GM18870 (cell line): ENCODE measurements at regions not wholly inside any gene's neighbourhood (a gene's known extent, or its start where the extent isn't known, plus 50 kb on each side); places are given as distances from the start of the nearest gene placed in this dataset.
A peak's percentile ranks its signal among the peaks of the same experiment; 100 is the strongest.

Source experiments
- ATAC-seq: cut with Tn5 transposase; IDR thresholded peaks from one replicate; pipeline ENCODE4 v1.9.1; 2021; ENCODE audit warnings: moderate library complexity; ENCODE audit not compliant: unreplicated experiment

- no peak for ATAC-seq
These were observed 206.7 kb upstream of the IGF1R start for GRCh38 chr15:98441599-98441998.

- peak; percentile 62 for ATAC-seq
These were observed 205.9 kb upstream of the IGF1R start for GRCh38 chr15:98442379-98442833.

DNA sequence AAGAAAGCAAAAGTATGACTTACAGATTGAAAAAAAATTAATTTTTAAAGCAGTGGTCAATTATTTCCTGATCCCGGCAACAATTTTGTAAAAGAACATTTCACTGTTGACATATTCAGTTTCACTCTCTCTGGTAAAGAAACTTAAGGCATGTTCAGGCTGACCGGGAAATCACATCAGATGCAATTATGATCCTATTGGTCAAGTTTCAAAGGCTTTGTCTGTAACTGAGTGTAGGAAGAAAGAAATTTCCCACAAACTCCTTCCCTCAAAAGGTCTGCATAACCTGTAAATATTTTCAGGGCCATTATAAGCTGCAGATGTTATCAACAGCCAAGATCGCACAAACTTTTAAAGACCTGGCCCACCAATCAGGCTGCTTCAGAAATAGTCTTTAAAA lies 205.4 kb upstream of the IGF1R start:
- ATAC-seq, result no peak

DNA sequence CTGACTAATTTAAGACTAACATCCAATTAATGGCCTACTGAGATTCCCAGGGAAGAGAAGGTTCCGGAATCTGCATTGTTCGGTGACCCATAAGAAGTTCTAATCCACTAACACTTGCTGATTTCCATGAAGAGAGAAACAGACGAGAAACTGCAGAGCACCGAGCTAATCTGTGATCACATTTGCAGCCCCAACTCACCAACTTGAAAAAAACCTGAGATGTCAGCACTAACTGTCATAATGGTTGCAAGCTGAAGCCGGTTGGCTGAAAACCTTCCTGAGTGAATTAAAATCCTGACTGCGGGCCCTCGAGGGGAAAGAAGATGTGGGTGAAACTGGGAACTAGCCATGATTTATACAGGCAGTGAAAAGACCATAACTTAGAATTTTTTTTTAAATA lies 204.8 kb upstream of the IGF1R start:
- no peak for ATAC-seq

- no peak for ATAC-seq
These were observed 204.2 kb upstream of the IGF1R start for GRCh38 chr15:98444138-98444537.

DNA sequence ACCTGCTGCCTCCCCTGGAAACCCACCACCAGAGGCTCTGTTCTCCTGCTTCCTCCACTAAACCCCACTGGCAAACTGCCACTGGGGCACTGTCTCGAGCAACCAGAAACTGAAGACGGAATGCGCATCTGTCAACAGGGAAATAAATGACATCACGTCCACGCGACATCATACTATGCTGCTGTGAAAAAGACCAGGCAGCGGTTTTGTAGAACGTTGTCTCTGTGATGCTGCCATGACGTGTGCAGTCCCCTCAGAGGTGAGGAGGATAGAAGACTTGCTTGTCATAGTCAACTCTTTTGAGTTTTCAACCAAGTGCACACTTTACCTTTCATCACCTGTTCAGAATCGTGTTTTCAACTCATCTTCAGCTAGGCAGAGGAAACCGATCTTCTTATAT lies 203.0 kb upstream of the IGF1R start:
- no peak for ATAC-seq

GRCh38 chr15:98446083-98446482 lies 202.3 kb upstream of the IGF1R start:
- no peak for ATAC-seq

- no peak for ATAC-seq
These were observed 201.3 kb upstream of the IGF1R start for GRCh38 chr15:98447069-98447468.

- no peak for ATAC-seq
These were observed 197.1 kb upstream of the IGF1R start for GRCh38 chr15:98451236-98451635.

- no peak for ATAC-seq
These were observed 196.1 kb upstream of the IGF1R start for GRCh38 chr15:98452238-98452637.

GRCh38 chr15:98455904-98456303 lies 192.4 kb upstream of the IGF1R start:
- ATAC-seq, result no peak

- ATAC-seq, result no peak
These were observed 171.8 kb upstream of the IGF1R start for GRCh38 chr15:98476559-98476958.

GRCh38 chr15:98480844-98481243 lies 167.5 kb upstream of the IGF1R start:
- ATAC-seq, result no peak

DNA sequence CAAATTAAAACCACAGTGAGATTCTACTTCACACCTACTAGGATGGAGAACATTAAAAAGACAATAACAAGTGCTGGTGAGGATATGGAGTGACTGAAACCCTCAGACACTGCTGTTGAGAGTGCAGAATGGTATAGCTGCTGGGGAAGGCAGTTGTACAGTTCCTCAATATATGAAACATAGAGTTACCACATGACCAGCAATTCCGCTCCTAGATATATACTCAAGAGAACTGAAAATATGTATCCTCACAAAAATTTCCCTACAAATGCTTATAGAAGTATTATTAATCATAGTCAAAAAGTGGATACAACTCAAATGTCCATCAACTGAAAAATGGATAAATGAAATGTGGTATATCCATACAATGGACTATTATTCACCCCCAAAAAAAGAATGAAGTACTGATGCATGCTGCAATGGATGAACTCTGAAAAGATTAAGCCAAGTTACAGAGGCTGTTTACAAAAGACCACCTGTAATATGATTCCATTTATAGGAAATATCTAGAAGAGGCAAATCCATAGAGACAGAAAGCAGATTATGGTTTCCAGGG lies 164.7 kb upstream of the IGF1R start:
- no peak for ATAC-seq

GRCh38 chr15:98484914-98485313 lies 163.4 kb upstream of the IGF1R start:
- ATAC-seq, result no peak

DNA sequence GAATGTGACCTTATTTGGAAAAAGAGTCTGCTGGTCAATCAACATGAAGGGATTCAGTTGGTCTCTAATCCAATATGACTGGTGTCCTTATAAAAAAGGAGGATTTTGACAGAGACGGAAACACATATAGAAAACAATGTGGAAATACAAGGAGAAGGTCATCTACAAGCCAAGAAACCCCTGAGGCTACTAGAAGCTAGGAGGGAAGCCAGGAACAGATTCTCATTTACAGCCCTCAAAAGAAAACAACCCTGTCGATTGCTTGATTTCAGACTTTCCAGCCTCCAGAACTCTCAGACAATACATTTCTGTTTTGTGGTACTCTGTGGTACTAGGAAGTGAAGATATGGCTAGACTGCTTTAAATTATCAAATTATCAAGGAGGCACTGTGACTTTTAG lies 162.9 kb upstream of the IGF1R start:
- no peak for ATAC-seq

GRCh38 chr15:98493966-98494511 lies 154.3 kb upstream of the IGF1R start:
- ATAC-seq, result no peak

- ATAC-seq, result no peak
These were observed 147.1 kb upstream of the IGF1R start for GRCh38 chr15:98501192-98501591.

DNA sequence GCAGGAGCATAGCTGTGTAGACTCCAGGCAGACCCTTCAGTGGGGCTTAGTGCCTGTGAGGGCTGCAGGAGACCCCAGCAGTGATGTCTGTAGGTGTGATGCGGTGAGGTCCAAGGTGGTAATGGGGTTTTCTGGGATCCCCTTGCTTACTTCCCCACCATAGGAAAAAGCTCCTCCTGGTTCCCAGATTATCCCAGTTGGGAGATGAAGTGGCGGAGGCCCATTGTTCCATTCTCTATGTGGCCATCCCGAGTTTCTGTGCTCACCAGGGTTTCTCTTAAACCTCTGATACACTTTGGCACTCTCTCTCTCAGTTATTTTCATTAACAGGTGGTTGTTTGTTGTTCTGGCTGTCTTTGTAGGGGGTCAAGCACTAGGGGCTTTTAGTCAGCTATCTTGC lies 146.7 kb upstream of the IGF1R start:
- ATAC-seq, result no peak

DNA sequence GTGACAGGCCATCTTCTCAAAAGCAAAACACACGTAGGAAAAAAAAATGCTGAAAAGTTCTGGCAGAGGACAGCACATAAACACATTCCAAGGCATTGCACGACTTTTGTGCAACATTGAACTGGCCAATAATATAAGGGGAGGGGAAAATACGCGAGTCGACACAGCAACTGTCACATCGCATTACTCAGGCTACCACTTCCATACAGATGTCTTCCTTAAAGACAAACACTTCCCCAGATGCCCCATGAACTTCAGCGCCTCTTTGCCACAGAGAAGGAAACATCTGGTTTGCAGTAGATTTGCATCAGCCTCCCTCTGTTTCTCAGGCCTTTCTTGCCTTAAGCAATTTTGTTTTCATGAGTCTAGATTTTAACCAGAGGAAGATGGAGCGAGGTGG lies 144.4 kb upstream of the IGF1R start:
- ATAC-seq, result no peak

DNA sequence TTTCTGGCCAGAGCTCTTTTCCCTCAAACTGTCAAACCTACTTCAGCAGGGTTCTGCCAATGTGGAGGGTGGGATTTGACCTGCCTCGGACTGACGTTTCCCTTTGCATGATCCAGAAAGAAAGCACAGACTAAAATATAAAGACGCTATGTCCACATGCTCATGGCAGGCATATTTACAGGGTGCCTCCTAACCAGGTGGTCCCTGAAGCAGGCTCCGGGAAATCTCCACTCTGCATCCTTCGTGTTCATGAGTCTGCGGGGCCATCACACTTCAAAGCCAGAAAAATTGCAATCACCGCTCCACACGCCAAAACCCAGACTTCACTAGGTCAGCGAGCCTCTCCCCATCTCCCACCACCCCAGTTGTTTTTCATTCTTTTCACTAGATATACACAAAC lies 143.3 kb upstream of the IGF1R start:
- no peak for ATAC-seq

- ATAC-seq, result no peak
These were observed 142.7 kb upstream of the IGF1R start for GRCh38 chr15:98505611-98506031.

GRCh38 chr15:98506172-98506571 lies 142.2 kb upstream of the IGF1R start:
- ATAC-seq, result no peak
